ENCODE measurements at regions not wholly inside any gene's neighbourhood (a gene's known extent, or its start where the extent isn't known, plus 50 kb on each side); places are given as distances from the start of the nearest gene placed in this dataset.

- DNase-seq = no peak
These were observed 138.5 kb downstream of the RBM26 start for GRCh38 chr13:79267560-79267959.

DNA sequence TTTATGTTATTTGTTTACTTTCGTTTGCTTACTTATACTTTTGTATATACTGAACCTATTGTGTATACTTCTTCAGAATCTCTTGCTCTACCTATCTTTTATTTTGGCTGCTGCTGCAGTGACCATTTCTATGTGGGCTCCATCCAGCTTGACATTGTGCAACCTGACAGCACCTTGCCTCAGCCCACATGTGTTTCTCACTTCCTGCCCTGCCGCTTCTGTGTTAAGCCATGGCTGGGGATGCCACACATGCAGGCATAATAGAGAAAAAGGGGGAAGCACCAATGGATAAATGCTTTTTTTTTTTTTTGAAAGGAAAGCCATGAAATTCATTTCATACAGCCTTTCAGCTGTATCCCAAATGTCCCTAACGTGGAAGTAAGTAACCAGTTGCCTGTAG is 147.6 kb downstream of the RBM26 start:
- DNase-seq = no peak

DNA sequence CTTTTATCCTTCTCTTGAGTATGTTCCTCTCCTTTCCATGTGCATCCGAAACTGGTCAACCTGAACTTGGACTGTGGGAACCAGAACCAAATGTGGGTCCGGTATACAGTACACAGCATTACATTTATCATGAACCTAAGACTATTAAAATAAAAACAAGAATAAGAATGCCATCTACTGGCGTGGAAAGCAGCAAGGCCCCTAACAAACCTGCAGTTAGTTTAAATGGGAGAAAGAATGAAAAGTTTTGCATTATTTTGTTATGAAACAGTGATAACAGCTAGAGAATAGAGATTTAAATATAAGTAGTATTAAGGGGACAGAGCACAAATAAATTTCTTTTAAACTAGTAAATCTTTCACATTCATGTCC is 159.5 kb downstream of the RBM26 start:
- no peak for DNase-seq

DNA sequence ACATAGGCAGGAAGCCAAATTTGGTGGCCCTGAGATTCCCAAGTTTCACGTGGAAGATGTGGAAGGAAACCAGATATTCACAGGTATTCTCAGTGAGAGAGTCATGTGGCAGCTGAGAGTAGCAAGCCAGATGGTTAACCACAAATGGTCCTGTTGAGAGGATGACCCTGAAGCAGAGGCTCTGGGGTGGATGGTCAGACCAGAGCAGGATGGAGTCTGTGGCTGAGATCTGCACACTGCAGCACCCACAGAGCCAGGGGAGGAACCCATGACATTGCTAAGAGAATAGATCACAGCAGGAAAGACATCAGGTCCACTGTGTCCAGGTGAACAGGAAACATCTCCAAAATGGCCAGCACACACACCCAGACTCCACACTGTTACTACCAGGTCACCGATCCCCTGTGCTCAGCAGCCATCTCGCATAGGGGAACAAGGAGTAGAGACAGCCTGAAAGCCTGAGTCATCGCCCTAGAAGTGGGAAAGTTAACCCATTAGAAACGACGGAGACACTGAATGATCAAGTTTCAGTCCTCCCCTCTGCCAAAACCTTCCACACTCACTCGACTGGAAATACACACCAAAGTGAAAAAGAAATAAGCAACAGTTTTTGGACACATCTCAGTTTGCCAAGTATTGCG is 160.0 kb downstream of the RBM26 start:
- DNase-seq = no peak

GRCh38 chr13:79241697-79242096 is 164.4 kb downstream of the RBM26 start:
- no peak for DNase-seq

- no peak for DNase-seq
These were observed 168.1 kb downstream of the RBM26 start for GRCh38 chr13:79237981-79238380.

GRCh38 chr13:79231887-79232286 is 174.2 kb downstream of the RBM26 start:
- DNase-seq = no peak

DNA sequence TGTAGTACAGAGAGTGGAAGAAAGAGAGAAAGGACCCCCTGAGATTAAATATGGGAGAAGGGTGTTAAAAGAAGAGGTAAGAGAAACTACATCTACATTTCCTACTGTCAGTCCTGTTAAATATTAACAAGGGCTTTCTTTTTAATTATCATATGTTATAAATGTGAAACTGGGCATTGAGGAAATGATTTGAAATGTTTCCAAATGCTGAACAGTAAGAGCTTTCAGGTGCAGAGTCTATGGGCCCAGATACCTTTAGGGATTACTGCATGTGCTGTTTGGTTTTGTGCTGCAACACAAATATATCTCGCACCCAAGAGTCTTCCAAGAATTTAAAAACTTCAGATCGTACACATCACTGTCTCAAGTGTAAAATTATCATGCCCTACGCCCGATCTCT is 176.3 kb downstream of the RBM26 start:
- DNase-seq = no peak

GRCh38 chr13:79228972-79229371 is 177.1 kb downstream of the RBM26 start:
- no peak for DNase-seq

- no peak for DNase-seq
These were observed 178.6 kb downstream of the RBM26 start for GRCh38 chr13:79227418-79227817.

- no peak for DNase-seq
These were observed 179.1 kb downstream of the RBM26 start for GRCh38 chr13:79226938-79227337.

GRCh38 chr13:79226250-79226649 is 179.8 kb downstream of the RBM26 start:
- no peak for DNase-seq

GRCh38 chr13:79225487-79226232 is 180.4 kb downstream of the RBM26 start:
- no peak for DNase-seq

GRCh38 chr13:79222427-79223205 is 183.4 kb downstream of the RBM26 start:
- DNase-seq = no peak

GRCh38 chr13:79212064-79212619 is 193.9 kb downstream of the RBM26 start:
- no peak for DNase-seq

DNA sequence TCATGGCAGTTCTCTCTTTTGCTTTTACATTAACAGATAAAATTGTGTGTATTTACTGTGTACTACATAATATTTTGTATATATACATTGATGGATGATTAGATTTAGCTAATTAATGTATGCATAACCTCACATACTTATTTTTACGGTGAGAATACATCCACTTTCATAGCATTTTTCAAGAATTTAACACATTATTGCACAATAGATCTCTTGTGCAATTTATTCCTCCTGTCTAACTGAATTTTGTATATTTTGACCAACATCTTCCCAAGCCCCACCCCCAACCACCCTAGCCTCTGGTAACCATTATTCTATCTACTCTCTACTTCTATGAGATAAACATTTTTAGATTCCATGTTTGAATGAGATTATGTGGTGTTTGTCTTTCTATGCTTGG is 194.7 kb downstream of the RBM26 start:
- DNase-seq = no peak

DNA sequence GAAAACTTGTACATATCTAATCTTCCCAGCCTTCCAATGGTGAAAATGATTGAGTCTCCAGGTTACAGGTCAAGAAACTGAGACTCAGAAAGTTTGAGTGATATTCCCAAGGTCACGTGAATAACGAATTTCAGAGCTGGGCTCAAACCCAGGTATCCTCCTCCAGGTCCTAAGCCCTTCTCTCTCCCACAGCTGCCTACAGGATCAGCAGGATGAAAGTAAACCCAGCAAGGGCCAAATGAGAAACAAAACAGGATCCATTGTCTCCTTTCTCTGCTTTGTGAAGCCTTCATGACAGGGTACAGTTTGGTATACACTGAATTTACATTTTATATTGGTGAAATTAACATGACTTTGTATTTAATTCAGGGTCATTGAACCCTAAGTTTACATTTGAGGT is 208.1 kb downstream of the RBM26 start:
- no peak for DNase-seq

DNA sequence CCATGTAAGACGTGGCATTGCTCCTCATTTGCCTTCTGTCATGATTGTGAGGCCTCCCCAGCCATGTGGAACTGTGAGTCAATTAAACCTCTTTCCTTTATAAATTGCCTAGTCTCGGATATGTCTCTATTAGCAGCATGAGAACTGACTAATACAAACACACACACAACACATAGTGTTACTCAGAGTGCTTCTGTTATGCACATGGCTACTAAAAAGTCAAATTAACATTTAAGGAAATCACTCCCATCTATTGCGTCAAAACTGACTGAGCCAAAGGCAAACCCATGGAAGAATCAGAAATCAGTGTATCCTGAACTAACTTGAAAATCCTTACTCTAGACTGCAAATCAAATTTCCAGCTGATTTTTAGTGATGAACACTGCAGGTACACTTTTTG is 209.2 kb downstream of the RBM26 start:
- DNase-seq = no peak

GRCh38 chr13:79196366-79196765 is 209.7 kb downstream of the RBM26 start:
- no peak for DNase-seq

GRCh38 chr13:79194727-79195126 is 211.3 kb downstream of the RBM26 start:
- DNase-seq = no peak

- peak; percentile 46 to 71 for DNase-seq
These were observed 211.8 kb downstream of the RBM26 start for GRCh38 chr13:79194272-79194671.

DNA sequence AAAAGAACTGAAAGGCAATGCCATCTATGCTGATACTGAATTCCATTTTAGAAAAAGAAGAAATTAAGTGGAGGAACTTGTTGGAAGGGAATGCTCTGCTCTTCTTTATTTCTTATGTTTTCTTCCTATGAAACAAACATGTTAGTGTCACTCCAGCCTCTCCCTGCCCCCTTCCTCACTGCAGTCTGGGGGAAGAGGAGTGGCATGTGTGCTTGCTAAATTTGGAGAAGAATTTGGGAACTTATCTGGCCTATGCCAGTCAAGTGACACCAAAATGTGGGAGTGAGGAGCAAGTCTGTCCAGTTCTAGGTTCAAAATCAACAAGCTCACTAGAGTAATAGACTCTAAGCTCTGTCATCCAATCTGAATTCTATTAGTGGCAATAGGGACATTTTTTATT is 214.6 kb downstream of the RBM26 start:
- DNase-seq = no peak

GRCh38 chr13:79190932-79191331 is 215.1 kb downstream of the RBM26 start:
- DNase-seq = no peak

Measured in CD4-positive, alpha-beta T cell treated with Interferon alpha-2 for 1 hour (primary cell).